Fibroblast of mammary gland (primary cell): ENCODE measurements at regions not wholly inside any gene's neighbourhood (a gene's known extent, or its start where the extent isn't known, plus 50 kb on each side); places are given as distances from the start of the nearest gene placed in this dataset.
"Not testable (repeated sequence)": the region's sequence is repeated elsewhere in the genome, so short reads cannot be mapped to it uniquely, and the experiment has no call there.

ENCODE experiments used
- DNase-seq: peaks from one replicate; pipeline ENCODE4 v3.0.0-alpha.2; 2010; ENCODE audit warnings: low read depth
- H3K4me3 ChIP-seq: 2 replicates; pipeline ENCODE4 v1.5.1; 2011; ENCODE audit warnings: low read depth, mild to moderate bottlenecking, low read length, moderate library complexity; ENCODE audit not compliant: control insufficient read depth
- TF ChIP-seq, protein P1 (sequence below): conservative IDR thresholded peaks from 2 replicates; pipeline ENCODE4 v1.5.1; 2011; ENCODE audit warnings: low read depth, low read length, inconsistent platforms; ENCODE audit not compliant: control insufficient read depth, insufficient read depth

DNA sequence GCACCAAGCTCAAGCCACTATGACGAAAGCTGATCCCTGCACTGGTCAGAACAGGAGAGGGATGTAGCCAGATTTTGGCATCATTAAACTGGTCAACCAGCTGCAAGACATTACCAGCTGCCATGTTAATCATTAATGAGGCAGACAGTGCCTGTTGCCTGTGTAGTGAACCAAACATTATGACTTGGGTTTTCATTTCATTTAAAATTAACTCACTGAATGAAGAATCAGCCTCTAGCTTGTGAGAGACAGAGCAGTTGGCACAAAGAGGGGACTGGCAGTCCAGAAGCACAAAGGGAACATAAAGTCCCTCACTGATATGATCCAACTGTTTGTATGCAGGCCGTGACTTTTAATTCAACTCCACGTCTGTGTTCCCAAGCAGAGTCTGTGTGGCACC lies 318.9 kb downstream of the SEC16B start:
- no peak for DNase-seq
- no peak overlapping the region for H3K4me3 ChIP-seq
- TF ChIP-seq, protein P1, sequence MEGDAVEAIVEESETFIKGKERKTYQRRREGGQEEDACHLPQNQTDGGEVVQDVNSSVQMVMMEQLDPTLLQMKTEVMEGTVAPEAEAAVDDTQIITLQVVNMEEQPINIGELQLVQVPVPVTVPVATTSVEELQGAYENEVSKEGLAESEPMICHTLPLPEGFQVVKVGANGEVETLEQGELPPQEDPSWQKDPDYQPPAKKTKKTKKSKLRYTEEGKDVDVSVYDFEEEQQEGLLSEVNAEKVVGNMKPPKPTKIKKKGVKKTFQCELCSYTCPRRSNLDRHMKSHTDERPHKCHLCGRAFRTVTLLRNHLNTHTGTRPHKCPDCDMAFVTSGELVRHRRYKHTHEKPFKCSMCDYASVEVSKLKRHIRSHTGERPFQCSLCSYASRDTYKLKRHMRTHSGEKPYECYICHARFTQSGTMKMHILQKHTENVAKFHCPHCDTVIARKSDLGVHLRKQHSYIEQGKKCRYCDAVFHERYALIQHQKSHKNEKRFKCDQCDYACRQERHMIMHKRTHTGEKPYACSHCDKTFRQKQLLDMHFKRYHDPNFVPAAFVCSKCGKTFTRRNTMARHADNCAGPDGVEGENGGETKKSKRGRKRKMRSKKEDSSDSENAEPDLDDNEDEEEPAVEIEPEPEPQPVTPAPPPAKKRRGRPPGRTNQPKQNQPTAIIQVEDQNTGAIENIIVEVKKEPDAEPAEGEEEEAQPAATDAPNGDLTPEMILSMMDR, result no peak

DNA sequence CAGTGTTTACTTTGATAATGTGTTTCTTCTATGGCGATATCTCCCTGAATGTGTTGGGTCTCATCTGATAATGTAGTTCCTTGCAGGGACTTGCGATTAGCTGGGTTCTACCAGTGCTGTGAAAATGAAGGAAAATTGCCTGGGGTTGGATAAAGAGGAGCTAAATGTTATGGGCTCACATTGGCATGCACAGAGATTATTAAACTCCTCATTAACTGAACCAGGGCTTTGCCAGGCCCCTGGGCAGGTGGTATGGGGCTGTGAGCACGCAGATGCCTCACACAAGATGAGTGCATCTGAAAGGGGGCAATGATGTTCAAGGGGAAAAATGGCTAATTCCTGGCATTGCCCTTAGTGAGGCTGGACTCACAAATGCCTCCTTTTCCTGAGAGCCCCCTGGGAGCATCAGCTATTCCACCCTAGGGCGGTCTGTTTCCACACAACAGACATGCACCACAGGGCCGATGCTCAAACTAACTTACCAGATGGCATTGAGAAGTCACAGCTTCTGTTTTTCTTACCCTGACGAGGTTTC lies 321.1 kb downstream of the SEC16B start:
- no peak for DNase-seq
- no peak overlapping the region for H3K4me3 ChIP-seq
- TF ChIP-seq, protein P1, result no peak

DNA sequence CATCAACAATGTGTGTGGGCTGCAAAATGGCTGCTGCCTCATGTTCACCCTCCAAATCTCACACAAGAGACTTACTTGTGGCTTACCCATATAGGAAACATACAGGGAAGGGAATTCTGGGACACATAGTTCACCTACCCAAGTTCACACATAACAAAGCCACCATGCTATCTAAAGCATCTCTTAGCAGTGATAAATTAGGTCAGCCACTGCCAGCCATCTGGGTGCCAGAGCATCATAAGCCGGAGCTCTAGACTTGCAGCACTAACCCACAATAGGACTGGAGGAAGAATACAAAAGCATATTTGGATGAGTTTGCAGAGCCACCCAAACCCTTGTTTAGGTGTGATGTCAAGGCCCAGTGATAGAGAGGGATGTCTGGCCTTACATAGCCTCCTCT lies 321.7 kb downstream of the SEC16B start:
- no peak overlapping the region for H3K4me3 ChIP-seq
- TF ChIP-seq, protein P1, result no peak
- no peak for DNase-seq

DNA sequence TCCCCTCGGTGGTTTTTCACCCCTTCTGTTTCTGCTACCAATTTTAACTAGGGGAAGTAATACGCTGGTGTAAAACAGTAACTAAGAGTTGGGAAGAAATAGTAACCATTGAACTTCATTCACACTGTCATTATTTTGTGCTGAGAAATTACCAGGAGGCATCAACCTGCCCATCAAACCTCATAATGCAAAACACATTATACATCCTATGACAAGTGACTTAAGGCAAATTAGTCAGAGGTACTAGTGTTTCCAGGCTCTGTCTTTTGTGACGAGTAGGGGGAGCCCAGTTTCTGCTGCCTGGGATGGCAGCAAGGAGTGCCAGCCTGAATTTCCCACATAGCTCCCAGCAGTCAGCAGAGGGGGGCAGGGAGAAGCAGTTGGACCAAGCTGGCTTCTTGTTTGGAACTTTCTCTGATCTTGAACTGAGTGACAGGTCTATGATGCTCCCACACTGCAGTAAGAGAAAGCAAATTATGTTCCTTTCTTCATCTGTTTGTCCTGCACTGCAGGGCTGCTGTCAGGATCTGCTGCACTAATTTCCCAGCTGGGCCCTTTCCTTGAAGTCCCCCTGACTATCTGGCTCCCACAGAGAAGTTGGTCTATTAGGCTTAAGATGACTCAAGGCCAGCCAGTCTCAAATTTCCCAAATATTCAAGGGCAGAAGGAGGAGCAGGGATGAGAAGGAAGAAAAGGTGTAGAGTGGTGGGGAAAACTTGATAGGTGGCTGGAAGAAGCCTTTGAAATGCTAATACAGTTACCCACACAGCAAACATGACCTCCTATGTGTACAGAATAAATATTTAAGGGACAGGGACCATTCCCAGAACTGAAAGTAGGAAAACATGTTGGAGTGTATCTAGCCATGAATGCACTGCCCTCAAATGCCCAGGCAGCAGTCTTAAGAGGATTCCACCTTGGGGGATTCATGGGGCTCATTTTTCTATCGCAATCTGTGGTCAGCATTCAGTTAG lies 322.8 kb downstream of the SEC16B start:
- DNase-seq, result no peak
- H3K4me3 ChIP-seq, result no peak overlapping the region
- TF ChIP-seq, protein P1, result no peak

DNA sequence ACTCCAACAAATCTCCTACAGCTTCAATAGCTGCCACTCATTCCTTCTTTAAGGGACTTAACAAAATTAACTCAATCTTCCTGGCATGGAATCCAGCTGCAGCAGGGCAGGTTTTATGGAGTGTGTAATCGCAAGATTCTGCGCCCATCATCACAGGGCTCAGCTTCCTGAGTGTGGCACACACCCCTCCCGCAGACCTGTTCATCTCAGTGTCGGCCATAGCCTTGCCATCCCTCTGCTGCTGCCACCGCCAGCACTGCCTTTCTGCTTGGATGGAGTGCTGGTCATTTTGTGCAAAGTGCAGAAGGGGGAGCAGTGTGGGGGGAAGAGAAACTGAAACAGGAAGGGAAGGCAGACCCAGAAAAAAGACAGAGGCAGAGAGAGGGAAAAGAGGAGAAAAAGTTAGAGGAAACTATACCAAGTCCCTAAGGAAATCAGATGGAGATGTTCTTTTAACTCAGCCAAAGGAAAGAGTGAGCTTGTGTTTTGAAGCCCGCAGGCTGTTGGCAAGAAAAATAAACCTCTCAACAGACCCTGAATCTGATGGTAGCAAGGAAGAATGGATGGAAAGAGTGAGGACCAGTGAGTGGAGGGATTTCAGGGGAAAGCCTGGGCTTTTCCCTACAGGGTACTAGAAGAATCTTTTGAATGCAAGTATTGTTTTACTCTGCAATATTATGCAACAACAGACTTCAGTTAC lies 324.2 kb downstream of the SEC16B start:
- TF ChIP-seq, protein P1, result no peak
- DNase-seq, result no peak
- no peak overlapping the region for H3K4me3 ChIP-seq

DNA sequence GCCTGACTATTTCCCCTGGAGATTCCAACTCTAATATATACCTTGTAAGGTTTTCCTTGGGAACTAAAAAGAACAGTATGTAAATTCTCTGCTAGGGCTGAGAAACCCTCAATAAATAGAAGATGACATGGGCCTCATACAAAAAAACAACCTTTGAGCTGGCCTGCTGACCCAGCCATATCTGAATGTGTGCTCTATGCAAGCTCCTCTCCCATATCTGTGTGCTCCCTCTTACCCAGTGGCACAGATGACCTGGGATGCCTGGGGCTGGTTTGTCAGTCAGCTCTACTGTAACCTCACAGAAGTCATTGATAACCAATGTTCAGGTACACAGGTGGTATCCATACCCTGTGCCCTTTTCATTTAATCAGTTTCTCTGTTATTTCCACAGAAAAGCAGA lies 329.2 kb downstream of the SEC16B start:
- no peak for DNase-seq
- no peak overlapping the region for H3K4me3 ChIP-seq
- TF ChIP-seq, protein P1, result no peak

DNA sequence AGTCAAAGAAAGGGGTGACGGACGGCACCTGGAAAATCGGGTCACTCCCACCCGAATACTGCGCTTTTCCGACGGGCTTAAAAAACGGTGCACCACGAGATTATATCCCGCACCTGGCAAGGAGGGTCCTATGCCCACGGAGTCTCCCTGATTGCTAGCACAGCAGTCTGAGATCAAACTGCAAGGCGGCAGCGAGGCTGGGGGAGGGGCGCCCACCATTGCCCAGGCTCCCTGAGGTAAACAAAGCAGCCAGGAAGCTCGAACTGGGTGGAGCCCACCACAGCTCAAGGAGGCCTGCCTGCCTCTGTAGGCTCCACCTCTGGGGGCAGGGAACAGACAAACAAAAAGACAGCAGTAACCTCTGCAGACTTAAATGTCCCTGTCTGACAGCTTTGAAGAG lies 335.7 kb downstream of the SEC16B start:
- not testable (repeated sequence) for DNase-seq, H3K4me3 ChIP-seq
